Endothelial cell of umbilical vein (primary cell): ENCODE measurements at regions not wholly inside any gene's neighbourhood (a gene's known extent, or its start where the extent isn't known, plus 50 kb on each side); places are given as distances from the start of the nearest gene placed in this dataset.

Experiments used
- BruUV-seq: library from RNA; stranded (reverse); fragments of 400-500 nt; replicated peaks from 2 replicates; lab custom pipeline; 2021; lab: Mats Ljungman, UMichigan
- CTCF ChIA-PET: fragments of 300-600, 350-600 bp; sonication (Branson Sonifier 250); formaldehyde crosslinking; loops from one replicate; lab custom pipeline; 2021; ENCODE audit warnings: antibody characterized with exemption, inconsistent platforms; lab: Charles Lee
- POLR2A ChIA-PET: fragments of 300-600, 350-600 bp; sonication (Branson Sonifier 250); formaldehyde crosslinking; loops from one replicate; lab custom pipeline; 2021; ENCODE audit warnings: antibody characterized with exemption, inconsistent platforms; lab: Charles Lee
- DNase-seq: peaks from one replicate; pipeline ENCODE4 v3.0.0-alpha.2; 2011; ENCODE audit warnings: low read depth, low spot score
- FAIRE-seq: peaks from 2 replicates; lab custom pipeline; 2011; peaks lifted over from hg19 to GRCh38; lab: Jason Lieb, UNC
- H2AFZ ChIP-seq: 2 replicates; pipeline ENCODE4 v1.6.0; 2012; ENCODE audit warnings: low read depth, low read length, control low read depth, inconsistent platforms
- H3K27ac ChIP-seq: 2 replicates; pipeline ENCODE4 v1.5.1; 2011; ENCODE audit warnings: low read depth, mild to moderate bottlenecking, control low read depth, low read length, moderate library complexity; ENCODE audit not compliant: insufficient read depth
- H3K27me3 ChIP-seq, 2 experiments: 2 replicates each; pipeline versions ENCODE4 v1.6.0 to v1.6.1; 2011; ENCODE audit warnings: low read length in 2 of 2, mixed read lengths in 1 of 2; ENCODE audit not compliant: control insufficient read depth in 2 of 2, insufficient read depth in 2 of 2
- H3K36me3 ChIP-seq, 2 experiments: 2 replicates in 1 of 2; 3 replicates in 1 of 2; pipeline ENCODE4 v1.5.1; 2011; ENCODE audit warnings: low read length in 2 of 2, mild to moderate bottlenecking in 1 of 2, moderate library complexity in 1 of 2; ENCODE audit not compliant: control insufficient read depth in 2 of 2, insufficient read depth in 2 of 2; ENCODE audit errors: extremely low read depth in 1 of 2
- H3K4me1 ChIP-seq: 3 replicates; pipeline ENCODE4 v1.5.1; 2011; ENCODE audit warnings: mild to moderate bottlenecking, low read length; ENCODE audit not compliant: control insufficient read depth, insufficient read depth; ENCODE audit errors: extremely low read depth
- H3K4me2 ChIP-seq: 2 replicates; pipeline ENCODE4 v1.6.1; 2011; ENCODE audit warnings: low read length, control low read depth, mixed read lengths; ENCODE audit not compliant: insufficient read depth
- H3K4me3 ChIP-seq, 3 experiments: fragments of 200-600 bp in 1 of 3; sonication (generic), shearing (Covaris generic) in 1 of 3; replicated peaks in 1 of 3; 2 replicates each; pipeline ENCODE4 v1.5.1; 2011 to 2016; ENCODE audit warnings: control low read depth in 3 of 3, low read length in 3 of 3, mild to moderate bottlenecking in 2 of 3, inconsistent platforms in 1 of 3, low read depth in 1 of 3, moderate library complexity in 1 of 3; ENCODE audit not compliant: insufficient read depth in 1 of 3
- H3K79me2 ChIP-seq: 2 replicates; pipeline ENCODE4 v1.6.0; 2012; ENCODE audit warnings: low read length, inconsistent platforms; ENCODE audit not compliant: control insufficient read depth, insufficient read depth
- H3K9ac ChIP-seq: replicated peaks from 2 replicates; pipeline ENCODE3; 2011; ENCODE audit warnings: low read length, control low read depth; ENCODE audit not compliant: insufficient read depth; ENCODE audit errors: extremely low read depth
- H3K9me1 ChIP-seq: replicated peaks from 3 replicates; pipeline ENCODE4 v1.6.0; 2011; ENCODE audit warnings: mild to moderate bottlenecking, low read length; ENCODE audit not compliant: control insufficient read depth, insufficient read depth; ENCODE audit errors: extremely low read depth
- H3K9me3 ChIP-seq: replicated peaks from 2 replicates; pipeline ENCODE4 v1.5.1; 2012; ENCODE audit warnings: low read length, inconsistent platforms; ENCODE audit not compliant: control insufficient read depth, insufficient read depth
- H4K20me1 ChIP-seq: replicated peaks from 2 replicates; pipeline ENCODE3; 2011; ENCODE audit warnings: mild to moderate bottlenecking, low read length; ENCODE audit not compliant: control insufficient read depth, insufficient read depth; ENCODE audit errors: extremely low read depth
- EZH2 ChIP-seq: IDR thresholded peaks from 2 replicates; pipeline ENCODE4 v1.6.1; 2012; ENCODE audit warnings: borderline replicate concordance, low read depth, mild to moderate bottlenecking, moderate library complexity, low read length, inconsistent platforms; ENCODE audit not compliant: severe bottlenecking
- FOS ChIP-seq: IDR thresholded peaks from 2 replicates; pipeline ENCODE4 v1.6.1; 2011; ENCODE audit warnings: mild to moderate bottlenecking, low read length, moderate library complexity, borderline replicate concordance; ENCODE audit not compliant: insufficient read depth
- GATA2 ChIP-seq: IDR thresholded peaks from 2 replicates; pipeline ENCODE4 v1.7.0; 2011; ENCODE audit warnings: low read depth, mild to moderate bottlenecking, moderate library complexity, mixed read lengths, low read length; ENCODE audit not compliant: insufficient read length, insufficient read depth
- JUN ChIP-seq: IDR thresholded peaks from 2 replicates; pipeline ENCODE4 v1.6.1; 2011; ENCODE audit warnings: borderline replicate concordance, low read depth; ENCODE audit not compliant: insufficient read length, insufficient read depth
- MAX ChIP-seq: IDR thresholded peaks from 2 replicates; pipeline ENCODE4 v1.6.1; 2011; ENCODE audit not compliant: insufficient read depth, insufficient read length
- MYC ChIP-seq: IDR thresholded peaks from one replicate; pipeline ENCODE4 v1.6.1; 2011; ENCODE audit warnings: mild to moderate bottlenecking, low read depth, low read length
- POLR2A ChIP-seq: IDR thresholded peaks from 2 replicates; pipeline ENCODE4 v1.6.1; 2012; ENCODE audit warnings: low read depth, mild to moderate bottlenecking, control low read depth, low read length
- POLR2AphosphoS5 ChIP-seq: IDR thresholded peaks from 2 replicates; pipeline ENCODE4 v1.6.1; 2012; ENCODE audit warnings: low read depth, mild to moderate bottlenecking, control low read depth, low read length, moderate library complexity; ENCODE audit not compliant: insufficient read depth
- dilution Hi-C: fragments of 300-500 bp; cut with MboI; formaldehyde crosslinking; loops from one replicate; pipeline ENCODE4 v1.15.0; 2019; ENCODE audit warnings: low sequenced_read_pairs; ENCODE audit not compliant: extremely low pct_ligation_motif_present
- intact Hi-C: fragments of 100-400 bp; cut with micrococcal nuclease; formaldehyde crosslinking; loops from one replicate; pipeline ENCODE4 v1.10.0; 2022
- TF ChIP-seq, protein P1 (sequence below), 2 donors: IDR thresholded peaks; 1 replicate in 1 of 2; 2 replicates in 1 of 2; pipeline ENCODE4 v1.5.1; 2011; ENCODE audit warnings: low read length in 2 of 2, mild to moderate bottlenecking in 2 of 2, moderate library complexity in 2 of 2, control low read depth in 1 of 2, inconsistent platforms in 1 of 2, low read depth in 1 of 2; ENCODE audit not compliant: insufficient read depth in 1 of 2; ENCODE audit errors: extremely low read depth in 1 of 2

DNA sequence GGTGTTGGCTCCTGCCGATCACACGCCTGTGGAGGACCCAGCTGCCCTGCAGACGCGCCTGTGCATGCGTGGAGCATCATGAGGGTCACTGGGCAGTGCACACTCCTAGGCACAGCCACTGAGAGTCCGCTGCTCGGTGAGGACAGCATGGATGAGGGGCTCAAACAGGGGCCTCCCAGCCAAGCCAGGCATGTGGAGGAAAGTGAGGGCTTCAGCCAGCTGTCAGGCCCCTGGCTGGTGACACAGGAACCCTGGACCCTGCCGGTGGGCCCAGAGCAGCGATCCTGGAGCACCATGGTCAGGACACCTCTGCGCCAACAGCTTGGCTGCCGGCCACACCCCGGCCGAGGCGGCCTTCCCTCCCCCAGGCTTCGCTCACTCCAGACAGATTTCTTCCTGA is 171.2 kb downstream of the RTP5 start:
- DNase-seq (no peak), FAIRE-seq (no peak)
- H3K27ac ChIP-seq, result no peak overlapping the region
- H3K4me1 ChIP-seq, result no peaks in the 10 kb centered on the region
- H3K36me3 ChIP-seq, result no peaks in the 10 kb centered on the region
- no TSS peak for BruUV-seq
- H3K79me2 ChIP-seq, result no peaks in the 10 kb centered on the region
- ChIA-PET POLR2A (no interaction called here), CTCF (no interaction called here)
- no peak overlapping the region for H3K4me2 ChIP-seq
- H3K9ac ChIP-seq, result no peak overlapping the region
- H3K4me3 ChIP-seq, result no peak overlapping the region
- no peak overlapping the region for H2AFZ ChIP-seq
- dilution Hi-C loops, result no loop called here
- H3K27me3 ChIP-seq, result no peaks in the 10 kb centered on the region
- no peak for TF ChIP-seq FOS
- TF ChIP-seq POLR2AphosphoS5, result no peak
- no peak for TF ChIP-seq EZH2
- TF ChIP-seq, protein P1, sequence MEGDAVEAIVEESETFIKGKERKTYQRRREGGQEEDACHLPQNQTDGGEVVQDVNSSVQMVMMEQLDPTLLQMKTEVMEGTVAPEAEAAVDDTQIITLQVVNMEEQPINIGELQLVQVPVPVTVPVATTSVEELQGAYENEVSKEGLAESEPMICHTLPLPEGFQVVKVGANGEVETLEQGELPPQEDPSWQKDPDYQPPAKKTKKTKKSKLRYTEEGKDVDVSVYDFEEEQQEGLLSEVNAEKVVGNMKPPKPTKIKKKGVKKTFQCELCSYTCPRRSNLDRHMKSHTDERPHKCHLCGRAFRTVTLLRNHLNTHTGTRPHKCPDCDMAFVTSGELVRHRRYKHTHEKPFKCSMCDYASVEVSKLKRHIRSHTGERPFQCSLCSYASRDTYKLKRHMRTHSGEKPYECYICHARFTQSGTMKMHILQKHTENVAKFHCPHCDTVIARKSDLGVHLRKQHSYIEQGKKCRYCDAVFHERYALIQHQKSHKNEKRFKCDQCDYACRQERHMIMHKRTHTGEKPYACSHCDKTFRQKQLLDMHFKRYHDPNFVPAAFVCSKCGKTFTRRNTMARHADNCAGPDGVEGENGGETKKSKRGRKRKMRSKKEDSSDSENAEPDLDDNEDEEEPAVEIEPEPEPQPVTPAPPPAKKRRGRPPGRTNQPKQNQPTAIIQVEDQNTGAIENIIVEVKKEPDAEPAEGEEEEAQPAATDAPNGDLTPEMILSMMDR (IDR thresholded peaks at IDR 0.05; ENCODE audit: extremely low read depth in 1 of 2, insufficient read depth in 1 of 2, low read depth in 1 of 2, low read length in 2 of 2), result no peak
- no peak for TF ChIP-seq MAX
- no peak for TF ChIP-seq GATA2
- no peak for TF ChIP-seq JUN
- no peak for TF ChIP-seq POLR2A
- no peak for TF ChIP-seq MYC
- intact Hi-C loops, result no loop called here
- no peaks in the 10 kb centered on the region for H3K9me1 ChIP-seq
- H4K20me1 ChIP-seq, result no peaks in the 10 kb centered on the region
- H3K9me3 ChIP-seq, result no peaks in the 10 kb centered on the region
